ENCODE measurements at regions not wholly inside any gene's neighbourhood (a gene's known extent, or its start where the extent isn't known, plus 50 kb on each side); places are given as distances from the start of the nearest gene placed in this dataset.
"Not testable (repeated sequence)": the region's sequence is repeated elsewhere in the genome, so short reads cannot be mapped to it uniquely, and the experiment has no call there.

- peak; percentile 35 for DNase-seq
Measured at GRCh38 chr5:109574985-109575384, 114.7 kb upstream of the MAN2A1 start.

GRCh38 chr5:109573766-109574165 is 116.0 kb upstream of the MAN2A1 start:
- no peak for DNase-seq

GRCh38 chr5:109573256-109573655 is 116.5 kb upstream of the MAN2A1 start:
- DNase-seq = no peak

- DNase-seq = no peak
Measured at GRCh38 chr5:109571785-109572184, 117.9 kb upstream of the MAN2A1 start.

DNA sequence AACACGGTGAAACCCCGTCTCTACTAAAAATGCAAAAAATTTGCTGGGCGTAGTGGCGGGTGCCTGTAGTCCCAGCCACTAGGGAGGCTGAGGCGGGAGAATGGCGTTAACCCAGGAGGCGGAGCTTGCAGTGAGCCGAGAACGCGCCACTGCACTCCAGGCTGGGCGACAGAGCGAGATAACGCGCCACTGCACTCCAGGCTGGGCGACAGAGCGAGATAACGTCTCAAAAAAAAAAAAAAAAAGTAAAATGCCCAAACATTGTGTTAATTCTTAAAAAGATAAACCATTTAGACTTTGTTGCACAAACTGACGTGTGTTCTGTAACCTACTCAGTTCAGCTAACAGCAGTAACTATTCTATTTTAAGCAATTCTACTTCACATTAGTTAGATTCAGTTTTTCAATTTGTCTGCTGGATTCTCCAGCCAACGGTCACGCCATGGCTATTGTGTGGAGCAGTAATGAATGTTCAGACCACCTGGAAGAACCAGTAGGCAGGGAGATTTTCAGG is 119.3 kb upstream of the MAN2A1 start:
- DNase-seq = no peak

DNA sequence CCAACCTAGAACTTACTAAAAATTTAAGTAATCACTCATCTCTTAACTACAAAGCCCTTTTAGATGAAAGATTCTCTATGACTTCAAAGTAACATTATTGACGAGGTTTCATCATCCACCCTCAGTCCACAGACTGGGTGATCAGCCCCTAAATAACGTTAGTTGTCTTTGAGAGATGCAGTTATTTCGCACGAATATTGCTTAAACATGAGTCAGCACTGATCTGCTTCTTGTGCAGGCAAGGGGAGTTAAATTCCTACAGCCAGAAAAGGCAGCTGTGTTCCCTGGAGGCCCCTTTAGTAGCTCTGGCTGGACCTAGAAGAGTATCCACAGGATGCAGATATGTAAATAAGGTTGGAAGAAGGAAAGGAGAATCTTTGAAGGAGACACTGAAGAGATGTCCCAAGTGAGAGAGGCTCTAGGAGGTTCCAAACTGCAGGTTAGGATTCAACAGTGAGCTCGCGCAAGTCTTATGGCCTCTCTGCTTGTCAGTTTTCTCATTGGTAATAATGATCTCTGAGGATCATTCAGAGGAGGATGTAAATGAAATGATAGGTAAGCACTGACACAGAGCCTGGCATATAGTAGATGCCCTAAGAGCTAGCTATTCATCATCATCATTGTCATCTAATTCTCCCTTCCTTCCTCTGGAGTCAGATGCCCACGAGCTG is 122.2 kb upstream of the MAN2A1 start:
- DNase-seq = no peak

- DNase-seq = no peak
Measured at GRCh38 chr5:109566361-109566760, 123.4 kb upstream of the MAN2A1 start.

DNA sequence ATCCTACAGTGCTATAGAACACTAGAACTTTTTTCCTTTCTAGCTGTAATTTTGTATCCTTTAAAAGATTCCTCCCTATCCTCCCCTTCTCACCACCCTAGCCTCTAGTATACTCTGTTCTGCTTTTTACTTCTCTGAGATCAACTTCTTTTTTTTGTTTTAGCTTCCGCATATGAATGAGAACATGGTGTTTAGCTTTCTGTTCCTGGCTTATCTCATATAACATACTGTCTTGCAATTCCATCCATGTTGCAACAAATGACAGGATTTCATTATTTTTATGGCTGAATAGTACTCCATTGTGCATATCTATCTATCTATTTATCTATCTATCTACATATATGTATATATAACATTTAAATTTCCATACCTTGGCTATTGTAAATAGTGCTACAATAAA is 126.0 kb upstream of the MAN2A1 start:
- no peak for DNase-seq

GRCh38 chr5:109563189-109563588 is 126.5 kb upstream of the MAN2A1 start:
- no peak for DNase-seq

GRCh38 chr5:109562441-109562840 is 127.3 kb upstream of the MAN2A1 start:
- DNase-seq = no peak

DNA sequence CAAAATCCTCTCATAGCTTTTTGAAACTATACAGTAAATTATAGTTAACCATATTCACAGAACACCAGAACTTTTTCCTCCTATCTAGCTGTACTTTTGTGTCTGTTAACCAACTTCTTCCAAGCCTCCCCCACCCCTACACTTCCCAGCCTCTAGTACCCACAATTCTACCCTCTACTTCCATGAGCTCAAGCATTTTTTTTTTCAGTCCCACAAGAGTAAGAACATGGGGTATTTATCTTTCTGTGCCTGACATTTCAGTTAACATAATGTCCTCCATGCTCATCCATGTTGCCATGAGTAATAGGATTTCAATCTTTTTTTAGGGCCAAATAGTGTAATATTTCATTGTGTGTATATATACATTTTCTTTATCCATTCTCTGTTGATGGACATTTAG is 128.3 kb upstream of the MAN2A1 start:
- no peak for DNase-seq

DNA sequence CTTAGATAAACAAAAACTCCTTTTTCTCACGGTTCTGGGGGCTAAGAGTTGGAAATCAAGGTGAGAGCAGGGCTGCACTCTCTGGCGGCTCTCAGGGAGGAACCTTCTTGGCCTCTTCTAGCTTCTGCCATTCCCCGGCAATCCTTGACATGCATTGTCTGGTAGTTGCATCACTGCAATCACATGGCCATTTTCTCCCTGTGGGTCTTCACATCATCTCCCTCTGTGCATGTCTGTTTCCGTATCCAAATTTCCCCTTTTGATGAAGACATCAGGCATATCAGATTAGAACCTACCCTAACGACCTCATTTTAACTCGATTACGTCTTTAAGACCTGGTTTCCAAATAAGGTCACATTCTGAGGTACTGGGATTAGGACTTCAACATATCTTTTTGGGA is 129.2 kb upstream of the MAN2A1 start:
- DNase-seq = no peak

DNA sequence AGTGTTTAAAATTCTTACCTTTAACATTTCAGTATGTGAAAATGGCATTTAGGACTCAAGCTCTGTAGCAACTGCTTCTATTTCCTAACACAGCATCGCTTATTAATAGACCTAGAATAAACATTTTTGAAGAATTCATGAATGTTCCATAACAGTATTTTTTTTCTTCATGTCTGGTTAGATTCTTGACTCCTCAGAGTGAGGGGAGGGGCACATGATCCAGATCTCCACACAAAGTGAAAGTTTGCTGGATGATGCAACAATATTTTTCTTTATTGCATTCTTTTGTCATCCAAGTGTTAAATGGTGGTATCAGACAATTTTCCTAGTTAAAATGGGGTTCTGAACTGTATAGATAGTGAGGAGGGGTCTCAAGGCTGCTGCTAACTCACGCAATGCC is 130.8 kb upstream of the MAN2A1 start:
- DNase-seq = no peak

DNA sequence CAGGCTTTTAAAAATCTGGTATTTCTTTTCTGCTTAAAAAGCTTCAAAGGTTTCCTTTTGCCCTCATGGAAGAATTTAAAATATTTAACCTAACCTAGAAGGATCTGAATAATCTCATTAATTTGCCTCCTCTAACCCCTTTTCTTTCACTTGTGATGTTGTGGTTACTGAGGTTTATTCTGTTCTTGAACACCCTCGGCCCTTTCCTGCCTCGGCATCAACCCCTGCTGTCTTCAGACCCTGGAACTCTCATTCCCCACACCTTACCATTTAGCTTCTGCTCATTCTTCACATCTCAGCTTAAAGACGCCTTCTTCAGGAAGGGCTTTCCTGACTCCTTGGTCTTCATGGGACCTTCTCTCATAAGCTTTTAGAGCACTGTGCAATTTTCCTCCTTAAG is 131.4 kb upstream of the MAN2A1 start:
- DNase-seq = no peak

DNA sequence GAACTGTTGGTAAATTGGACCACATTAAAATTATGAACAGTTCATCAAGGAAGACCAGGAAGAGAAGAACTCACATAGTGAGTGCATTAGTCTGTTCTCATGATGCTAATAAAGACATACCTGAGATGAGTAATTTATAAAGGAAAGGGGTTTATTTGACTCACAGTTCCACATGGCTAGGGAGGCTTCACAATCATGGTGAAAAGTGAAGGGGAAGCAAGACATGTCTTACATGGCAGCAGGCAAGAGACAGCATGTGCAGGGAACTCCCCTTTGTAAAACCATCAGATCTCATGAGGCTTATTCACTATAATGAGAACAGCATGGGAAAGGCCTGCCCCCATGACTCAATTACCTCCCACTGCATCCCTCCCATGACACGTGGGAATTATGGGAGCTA is 135.9 kb upstream of the MAN2A1 start:
- no peak for DNase-seq

DNA sequence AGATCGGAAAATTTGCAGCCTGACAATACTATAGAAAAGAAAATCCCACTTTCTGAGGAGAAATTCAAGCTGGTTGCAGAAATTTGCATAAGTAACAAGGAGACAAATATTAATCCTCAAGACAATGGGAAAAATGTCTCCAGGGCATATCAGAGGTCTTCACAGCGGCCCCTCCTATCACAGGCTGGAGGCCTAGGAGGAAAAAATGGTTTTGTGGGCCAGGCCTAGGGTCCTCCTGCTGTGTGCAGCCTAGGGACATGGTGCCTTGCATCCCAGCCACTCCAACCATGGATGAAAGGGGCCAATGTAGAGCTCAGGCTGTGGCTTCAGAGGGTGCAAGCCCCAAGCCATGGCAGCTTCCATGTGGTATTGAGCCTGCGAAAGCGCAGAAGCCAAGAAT is 138.5 kb upstream of the MAN2A1 start:
- DNase-seq = not testable (repeated sequence)

DNA sequence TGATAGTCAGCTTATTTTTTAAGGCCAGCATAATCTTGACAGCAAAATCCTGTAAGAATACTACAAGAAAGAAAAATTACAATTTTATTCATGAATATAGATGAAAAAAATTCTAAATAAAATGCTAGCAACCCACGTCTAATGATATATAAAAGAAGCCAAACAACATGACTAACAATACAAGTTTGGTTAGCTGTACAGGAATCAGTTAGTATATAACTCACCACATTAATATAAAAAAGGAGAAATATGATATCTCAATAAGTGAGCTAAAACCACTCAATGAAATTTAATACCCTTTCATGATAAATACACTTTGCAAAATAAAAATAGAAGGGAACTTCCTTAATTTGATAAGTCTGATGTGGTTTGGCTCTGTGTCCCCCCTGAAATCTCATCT is 139.7 kb upstream of the MAN2A1 start:
- DNase-seq = peak; percentile 36

DNA sequence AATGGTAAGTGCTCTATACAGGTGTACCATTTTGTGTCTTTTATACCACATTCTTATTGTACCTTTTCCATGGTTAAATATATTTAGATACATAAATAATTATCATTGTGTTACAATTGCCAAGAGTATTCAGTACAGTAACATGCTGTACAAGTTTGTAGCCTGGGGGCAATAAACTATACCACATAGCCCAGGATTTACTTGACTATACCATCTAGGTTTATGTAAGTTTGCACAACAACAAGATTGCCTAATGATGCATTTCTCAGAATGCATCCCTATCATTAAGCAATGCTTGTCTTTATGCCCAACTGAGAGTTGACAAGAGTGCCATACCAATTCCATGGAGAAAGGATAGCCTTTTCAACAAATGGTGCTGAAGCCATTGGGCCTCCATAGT is 136.7 kb upstream of the PJA2 start:
- no peak for DNase-seq

DNA sequence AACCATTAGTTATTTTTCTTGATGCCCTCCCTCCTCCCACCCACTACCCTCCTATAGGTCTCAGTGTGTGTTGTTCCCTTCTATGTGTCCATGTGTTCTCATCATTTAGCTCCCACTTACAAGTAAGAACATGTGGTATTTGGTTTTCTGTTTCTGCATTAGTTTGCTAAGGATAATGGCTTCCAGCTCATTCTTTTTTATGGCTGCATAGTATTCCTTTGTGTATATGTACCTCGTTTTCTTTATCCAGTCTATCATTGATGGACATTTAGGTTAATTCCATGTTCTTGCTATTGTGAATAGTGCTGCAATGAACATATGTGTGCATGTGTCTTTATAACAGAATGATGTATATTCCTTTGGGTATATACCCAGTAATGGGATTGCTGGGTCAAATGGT is 135.1 kb upstream of the PJA2 start:
- not testable (repeated sequence) for DNase-seq

DNA sequence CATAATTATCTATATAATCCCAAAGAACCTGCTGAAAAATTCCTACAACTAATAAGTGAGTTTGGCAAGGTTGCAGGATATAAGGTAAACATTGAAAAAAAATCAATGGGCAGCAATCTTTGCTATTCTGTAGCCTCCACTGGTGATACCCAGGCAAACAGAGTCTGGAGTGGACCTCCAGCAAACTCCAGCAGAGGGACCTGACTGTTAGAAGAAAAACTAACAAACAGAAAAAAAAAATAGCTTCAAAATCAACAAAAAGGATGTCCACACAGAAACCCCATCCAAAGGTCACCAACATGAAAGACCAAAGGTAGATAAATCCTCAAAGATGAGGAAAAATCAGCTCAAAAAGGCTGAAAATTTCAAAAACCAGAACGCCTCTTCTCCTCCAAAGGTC is 128.9 kb upstream of the PJA2 start:
- not testable (repeated sequence) for DNase-seq

GRCh38 chr5:109535090-109535489 is 125.3 kb upstream of the PJA2 start:
- DNase-seq = not testable (repeated sequence)

DNA sequence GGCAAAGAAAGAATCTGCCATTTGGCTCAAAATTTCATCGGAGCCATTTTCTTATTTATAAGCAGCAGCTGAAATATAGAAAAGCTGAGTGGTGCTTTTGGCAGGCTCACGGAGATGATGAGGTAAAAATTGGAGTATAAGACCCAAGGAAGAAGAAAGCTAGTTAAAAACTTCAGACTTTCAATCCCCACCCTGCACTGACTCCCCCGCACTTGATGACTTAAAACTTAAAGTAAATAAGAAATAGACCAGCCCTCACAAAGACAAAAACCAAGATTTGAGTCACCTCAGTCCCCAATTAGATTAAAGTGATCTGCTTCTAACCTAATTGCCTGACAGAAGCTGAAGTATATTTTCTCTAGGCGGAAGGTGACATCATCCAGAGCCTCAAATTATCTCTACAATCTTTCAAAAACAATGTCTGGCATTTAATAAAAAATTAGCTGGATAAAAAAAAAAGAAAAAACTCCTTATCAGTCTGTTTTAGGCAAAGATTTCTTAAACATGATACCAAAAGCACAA is 124.0 kb upstream of the PJA2 start:
- no peak for DNase-seq

DNA sequence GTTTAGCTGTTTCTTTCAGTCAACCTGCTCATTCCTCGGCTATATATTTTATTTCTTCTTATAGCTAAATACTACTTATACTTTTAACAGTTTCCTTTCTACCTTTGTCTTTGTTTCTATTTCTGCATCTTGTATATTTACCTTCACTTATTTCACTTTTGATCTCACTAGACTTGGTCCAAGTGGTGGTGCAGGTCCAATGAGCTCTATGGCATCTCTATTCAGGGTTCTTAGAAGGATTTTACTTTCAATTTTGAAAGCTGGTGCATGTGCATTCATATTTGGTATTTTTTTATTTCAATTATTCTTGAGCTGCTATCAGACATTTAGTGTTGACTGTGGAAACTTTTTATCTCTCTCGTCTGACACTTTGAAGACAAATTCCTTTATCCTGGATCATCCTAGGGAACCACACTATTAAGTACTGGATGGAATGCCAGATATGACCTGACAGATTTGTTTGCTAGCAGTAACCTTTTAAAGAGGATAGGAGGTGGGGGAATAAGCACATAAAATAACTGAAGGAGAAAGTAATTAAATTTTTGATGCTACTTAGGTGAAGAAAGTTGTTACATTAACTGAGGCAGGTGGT is 123.1 kb upstream of the PJA2 start:
- DNase-seq = no peak

DNA sequence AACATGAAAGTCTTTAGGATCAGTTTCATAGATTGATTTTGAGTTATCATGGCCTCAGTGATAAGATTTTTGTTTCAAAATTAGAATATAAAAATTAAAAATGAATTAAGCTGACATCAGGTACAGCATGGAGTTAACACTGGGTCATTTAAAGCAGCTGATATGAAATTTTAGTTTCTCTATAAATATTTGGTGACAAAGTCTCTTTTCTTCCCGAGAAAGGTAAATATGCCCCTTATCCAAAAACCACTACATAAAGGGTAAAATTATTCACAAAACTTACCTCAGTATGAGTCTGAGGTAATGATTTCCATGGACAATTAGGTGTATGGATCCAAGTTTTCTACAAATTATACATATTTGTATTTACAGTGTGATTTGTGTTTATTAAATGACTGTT is 121.5 kb upstream of the PJA2 start:
- no peak for DNase-seq

DNA sequence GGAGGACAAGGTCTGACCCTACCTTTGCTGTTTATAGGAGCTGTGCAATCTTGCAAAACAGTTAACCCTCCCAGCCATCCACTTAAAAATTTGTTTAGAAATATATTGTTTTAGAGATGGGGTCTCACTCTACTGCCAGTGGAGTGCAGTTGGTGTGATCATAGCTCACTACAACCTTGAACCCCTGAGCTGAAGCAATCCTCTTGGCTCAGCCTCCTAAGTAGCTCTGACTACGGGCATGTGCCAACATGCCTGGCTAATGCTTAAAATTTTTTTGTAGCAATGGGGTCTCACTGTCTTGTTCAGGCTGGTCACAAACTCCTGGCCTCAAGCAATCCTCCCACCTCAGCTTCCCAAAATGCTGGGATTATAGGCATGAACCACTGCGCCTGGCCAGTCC is 120.2 kb upstream of the PJA2 start:
- DNase-seq = no peak

All from DMS53 (cell line).